H9 (cell line): ENCODE measurements at regions not wholly inside any gene's neighbourhood (a gene's known extent, or its start where the extent isn't known, plus 50 kb on each side); places are given as distances from the start of the nearest gene placed in this dataset.

Source experiments
- DNase-seq: peaks from one replicate; pipeline ENCODE4 v3.0.0-alpha.2; 2017
- H2AFZ ChIP-seq: one replicate; pipeline ENCODE4 v1.6.1; 2013; ENCODE audit warnings: mild to moderate bottlenecking, low read length, control low read depth, moderate library complexity
- H2AK5ac ChIP-seq: 2 replicates; pipeline ENCODE4 v1.6.1; 2013; ENCODE audit warnings: low read length, control low read depth, mixed read lengths; ENCODE audit not compliant: insufficient read length
- H2BK120ac ChIP-seq: one replicate; pipeline ENCODE4 v1.6.1; 2013; ENCODE audit warnings: low read depth, mild to moderate bottlenecking, low read length, control low read depth, inconsistent platforms; ENCODE audit not compliant: poor library complexity, severe bottlenecking
- H2BK12ac ChIP-seq: 2 replicates; pipeline ENCODE4 v1.6.1; 2013; ENCODE audit warnings: low read length, control low read depth, mixed read lengths, low read depth; ENCODE audit not compliant: insufficient read length
- H2BK15ac ChIP-seq: 2 replicates; pipeline ENCODE4 v1.6.1; 2013; ENCODE audit warnings: low read depth, low read length, control low read depth
- H2BK20ac ChIP-seq: one replicate; pipeline ENCODE4 v1.6.1; 2013; ENCODE audit warnings: low read depth, mild to moderate bottlenecking, low read length, control low read depth, inconsistent platforms; ENCODE audit not compliant: poor library complexity, severe bottlenecking
- H2BK5ac ChIP-seq: 2 replicates; pipeline ENCODE4 v1.6.1; 2013; ENCODE audit warnings: low read length, control low read depth, mixed read lengths; ENCODE audit not compliant: insufficient read length
- H3K14ac ChIP-seq: 2 replicates; pipeline ENCODE4 v1.6.1; 2013; ENCODE audit warnings: low read length, control low read depth; ENCODE audit not compliant: insufficient read depth
- H3K18ac ChIP-seq: 2 replicates; pipeline ENCODE4 v1.6.1; 2013; ENCODE audit warnings: low read depth, mild to moderate bottlenecking, mixed read lengths, low read length, control low read depth; ENCODE audit not compliant: insufficient read length
- H3K23ac ChIP-seq: 2 replicates; pipeline ENCODE4 v1.6.1; 2013; ENCODE audit warnings: low read length, control low read depth, mixed read lengths, low read depth; ENCODE audit not compliant: insufficient read length
- H3K23me2 ChIP-seq: 2 replicates; pipeline ENCODE4 v1.6.1; 2013; ENCODE audit warnings: low read depth, mild to moderate bottlenecking, mixed read lengths, low read length, control low read depth; ENCODE audit not compliant: insufficient read length, poor library complexity, severe bottlenecking
- H3K27ac ChIP-seq: 2 replicates; pipeline ENCODE4 v1.5.1; 2013; ENCODE audit warnings: low read length, control low read depth, mixed read lengths, low read depth; ENCODE audit not compliant: insufficient read length
- H3K27me3 ChIP-seq: 2 replicates; pipeline ENCODE4 v1.6.1; 2013; ENCODE audit warnings: low read length, control low read depth, inconsistent platforms; ENCODE audit not compliant: insufficient read depth
- H3K4ac ChIP-seq: 2 replicates; pipeline ENCODE4 v1.6.1; 2013; ENCODE audit warnings: low read depth, mild to moderate bottlenecking, control low read depth, inconsistent platforms, low read length, moderate library complexity
- H3K4me1 ChIP-seq: 2 replicates; pipeline ENCODE4 v1.6.1; 2013; ENCODE audit warnings: low read length, control low read depth, inconsistent platforms; ENCODE audit not compliant: insufficient read depth
- H3K4me2 ChIP-seq: 2 replicates; pipeline ENCODE4 v1.6.1; 2013; ENCODE audit warnings: low read length, control low read depth, mixed read lengths; ENCODE audit not compliant: insufficient read length, insufficient read depth
- H3K56ac ChIP-seq: 2 replicates; pipeline ENCODE4 v1.6.1; 2013; ENCODE audit warnings: low read depth, mild to moderate bottlenecking, mixed read lengths, low read length, control low read depth; ENCODE audit not compliant: insufficient read length
- H3K79me1 ChIP-seq: 2 replicates; pipeline ENCODE4 v1.6.1; 2013; ENCODE audit warnings: low read depth, mild to moderate bottlenecking, moderate library complexity, low read length, control low read depth, inconsistent platforms; ENCODE audit not compliant: insufficient read depth, poor library complexity, severe bottlenecking
- H3K79me2 ChIP-seq: 2 replicates; pipeline ENCODE4 v1.6.1; 2013; ENCODE audit warnings: low read length, control low read depth, inconsistent platforms; ENCODE audit not compliant: insufficient read depth
- H3K9ac ChIP-seq: 2 replicates; pipeline ENCODE4 v1.6.1; 2013; ENCODE audit warnings: low read length, control low read depth, mixed read lengths; ENCODE audit not compliant: insufficient read length; ENCODE audit errors: extremely low read depth
- H3K9me3 ChIP-seq: one replicate; pipeline ENCODE4 v1.6.1; 2013; ENCODE audit warnings: low read depth, low read length, inconsistent platforms; ENCODE audit not compliant: control insufficient read depth
- H3T11ph ChIP-seq: one replicate; pipeline ENCODE4 v1.6.1; 2013; ENCODE audit warnings: mild to moderate bottlenecking, low read length, control low read depth, inconsistent platforms
- H4K20me1 ChIP-seq: one replicate; pipeline ENCODE4 v1.6.1; 2013; ENCODE audit not compliant: control insufficient read depth, insufficient read length, insufficient read depth
- H4K5ac ChIP-seq: 2 replicates; pipeline ENCODE4 v1.6.1; 2013; ENCODE audit warnings: low read depth, mild to moderate bottlenecking, mixed read lengths, low read length, control low read depth; ENCODE audit not compliant: insufficient read length
- H4K8ac ChIP-seq: replicated peaks from 2 replicates; pipeline ENCODE4 v1.6.1; 2013; ENCODE audit warnings: low read length, control low read depth, mixed read lengths, low read depth; ENCODE audit not compliant: insufficient read length
- H4K91ac ChIP-seq: 2 replicates; pipeline ENCODE4 v1.6.1; 2013; ENCODE audit warnings: low read depth, mild to moderate bottlenecking, moderate library complexity, mixed read lengths, low read length, control low read depth; ENCODE audit not compliant: insufficient read length
- H3K27ac Mint-ChIP-seq, 3 experiments: 2 replicates in 2 of 3; 3 replicates in 1 of 3; pipeline ENCODE4 v1.8.0; 2020 to 2021; ENCODE audit warnings: mixed read lengths in 3 of 3, mild to moderate bottlenecking in 1 of 3, moderate library complexity in 1 of 3
- H3K27me3 Mint-ChIP-seq: 2 replicates; pipeline ENCODE4 v1.8.0; 2021; ENCODE audit warnings: low read depth, mild to moderate bottlenecking, moderate library complexity, mixed read lengths
- H3K36me3 Mint-ChIP-seq, 3 experiments: 2 replicates in 2 of 3; 3 replicates in 1 of 3; pipeline ENCODE4 v1.8.0; 2020 to 2021; ENCODE audit warnings: low read depth in 3 of 3, mixed read lengths in 3 of 3; ENCODE audit not compliant: insufficient read depth in 1 of 3
- H3K4me1 Mint-ChIP-seq, 2 experiments: 2 replicates each; pipeline ENCODE4 v1.8.0; 2020; ENCODE audit warnings: mixed read lengths in 2 of 2
- H3K4me3 Mint-ChIP-seq, 2 experiments: 2 replicates in 1 of 2; 3 replicates in 1 of 2; pipeline ENCODE4 v1.8.0; 2020 to 2021; ENCODE audit warnings: mild to moderate bottlenecking in 2 of 2, mixed read lengths in 2 of 2, moderate library complexity in 1 of 2
- H3K9me3 Mint-ChIP-seq, 2 experiments: 2 replicates in 1 of 2; 3 replicates in 1 of 2; pipeline ENCODE4 v1.8.0; 2020; ENCODE audit warnings: mild to moderate bottlenecking in 2 of 2, mixed read lengths in 2 of 2, moderate library complexity in 1 of 2
- WGBS: extraction: QIAGEN DNeasy Blood & Tissue Kit; methylation state at CpG from one replicate; pipeline ENCODE4 v1.1.7; 2013; ENCODE audit warnings: missing lambda C conversion rate, low lambda C conversion rate, mixed read lengths; ENCODE audit not compliant: insufficient read length; ENCODE audit errors: extremely low coverage; 5-methylcytosine and 5-hydroxymethylcytosine counted together
- TF ChIP-seq, protein P1 (sequence below): fragments of 200-600 bp; sonication (generic); conservative IDR thresholded peaks from 3 replicates; pipeline ENCODE4 v1.8.0; 2021; ENCODE audit warnings: antibody characterized with exemption, mild to moderate bottlenecking

DNA sequence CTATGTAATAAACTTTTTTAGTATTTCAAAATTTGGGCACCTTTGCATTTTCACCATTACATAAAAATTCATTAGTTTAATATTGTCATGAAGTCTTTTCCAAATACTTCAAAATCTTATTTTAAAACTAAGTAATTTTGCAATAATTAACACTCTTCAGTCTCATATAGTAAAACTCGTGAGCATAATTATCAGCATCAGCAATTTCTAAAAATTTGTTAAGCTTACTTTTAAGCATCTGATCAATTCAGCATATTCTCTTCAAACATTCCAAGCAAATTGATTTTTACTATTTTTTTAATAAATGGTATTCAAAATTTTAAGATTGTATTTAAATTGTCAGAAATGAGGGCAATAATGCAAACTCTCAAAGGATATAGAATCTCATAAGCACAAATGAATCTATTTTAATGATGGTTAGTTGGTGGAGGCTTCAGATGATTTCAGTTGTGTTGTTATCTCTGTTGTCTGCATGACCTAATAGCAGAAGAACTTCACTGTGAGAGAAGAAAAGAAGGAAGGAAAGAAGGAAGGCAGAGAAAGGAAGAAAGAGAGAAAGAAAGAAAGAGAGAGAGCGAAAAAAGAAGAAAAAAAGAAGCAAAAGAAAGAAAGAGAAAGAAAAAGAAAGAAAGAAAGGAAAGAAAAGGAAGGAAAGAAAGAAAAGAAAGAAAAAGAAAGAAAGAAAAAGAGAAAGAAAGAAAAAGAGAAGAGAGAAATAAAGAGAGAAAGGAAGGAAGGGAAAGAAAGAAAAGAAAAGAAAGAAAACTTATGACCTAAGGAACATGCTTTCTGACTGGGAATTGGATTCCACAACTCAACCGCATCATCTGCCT lies 860.5 kb downstream of the NCAM2 start:
- Histone ChIP-seq H3K9me3 (no peaks in the 10 kb centered on the region), H3K4me2 (no peak overlapping the region), H3K79me2 (no peaks in the 10 kb centered on the region), H2AK5ac (no peak overlapping the region), H3K23ac (no peak overlapping the region), H3K56ac (no peak overlapping the region), H2BK5ac (no peak overlapping the region), H2BK120ac (no peak overlapping the region), H3K79me1 (no peaks in the 10 kb centered on the region), H3K18ac (no peak overlapping the region), H3K4me1 (no peaks in the 10 kb centered on the region; the same call in 1 of the 2 replicates), H4K5ac (no peak overlapping the region), H3T11ph (no peak overlapping the region), H3K14ac (no peak overlapping the region), H3K23me2 (no peaks in the 10 kb centered on the region), H3K27ac (no peak overlapping the region), H3K9ac (no peak overlapping the region), H2BK20ac (no peak overlapping the region), H4K91ac (no peak overlapping the region), H3K27me3 (no peaks in the 10 kb centered on the region), H2BK12ac (no peak overlapping the region), H4K8ac (no peak overlapping the region), H3K4ac (no peak overlapping the region), H2BK15ac (no peak overlapping the region), H2AFZ (no peak overlapping the region), H4K20me1 (no peaks in the 10 kb centered on the region)
- Mint-ChIP-seq H3K27me3 (no peaks in the 10 kb centered on the region; the same call in 1 of the 2 replicates), H3K4me3 (no peak overlapping the region), H3K4me1 (peaks cover 21 to 23% of the 10 kb centered on the region in 2 experiments), H3K36me3 (peaks cover 0 to 19% (median 2%) of the 10 kb centered on the region in 3 experiments; a peak in 5 of 7 replicates), H3K9me3 (peaks cover 6 to 14% of the 10 kb centered on the region in 2 experiments), H3K27ac (no peak overlapping the region; a peak in 2 of 7 replicates)
- DNase-seq, result no peak
- TF ChIP-seq, protein P1, sequence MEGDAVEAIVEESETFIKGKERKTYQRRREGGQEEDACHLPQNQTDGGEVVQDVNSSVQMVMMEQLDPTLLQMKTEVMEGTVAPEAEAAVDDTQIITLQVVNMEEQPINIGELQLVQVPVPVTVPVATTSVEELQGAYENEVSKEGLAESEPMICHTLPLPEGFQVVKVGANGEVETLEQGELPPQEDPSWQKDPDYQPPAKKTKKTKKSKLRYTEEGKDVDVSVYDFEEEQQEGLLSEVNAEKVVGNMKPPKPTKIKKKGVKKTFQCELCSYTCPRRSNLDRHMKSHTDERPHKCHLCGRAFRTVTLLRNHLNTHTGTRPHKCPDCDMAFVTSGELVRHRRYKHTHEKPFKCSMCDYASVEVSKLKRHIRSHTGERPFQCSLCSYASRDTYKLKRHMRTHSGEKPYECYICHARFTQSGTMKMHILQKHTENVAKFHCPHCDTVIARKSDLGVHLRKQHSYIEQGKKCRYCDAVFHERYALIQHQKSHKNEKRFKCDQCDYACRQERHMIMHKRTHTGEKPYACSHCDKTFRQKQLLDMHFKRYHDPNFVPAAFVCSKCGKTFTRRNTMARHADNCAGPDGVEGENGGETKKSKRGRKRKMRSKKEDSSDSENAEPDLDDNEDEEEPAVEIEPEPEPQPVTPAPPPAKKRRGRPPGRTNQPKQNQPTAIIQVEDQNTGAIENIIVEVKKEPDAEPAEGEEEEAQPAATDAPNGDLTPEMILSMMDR, result no peak
- no CpG with 5 or more reads among the region's 3 CpGs for WGBS
